Stimulated activated CD4-positive, alpha-beta T cell treated with anti-CD3 and anti-CD28 coated beads, Interleukin-15, amount 100 ng/mL, for 48 hours (primary cell): ENCODE measurements at regions not wholly inside any gene's neighbourhood (a gene's known extent, or its start where the extent isn't known, plus 50 kb on each side); places are given as distances from the start of the nearest gene placed in this dataset.

ENCODE experiments used
- DNase-seq, 2 donors: peaks; one replicate each; pipeline ENCODE4 v3.0.0-alpha.2; 2020; ENCODE audit warnings: low read depth in 2 of 2

- DNase-seq, result no peak
These were observed 263.0 kb downstream of the DDX3Y start for GRCh38 chrY:13167698-13168097.

- DNase-seq, result no peak
These were observed 263.6 kb downstream of the DDX3Y start for GRCh38 chrY:13168257-13168656.
